ENCODE measurements at regions not wholly inside any gene's neighbourhood (a gene's known extent, or its start where the extent isn't known, plus 50 kb on each side); places are given as distances from the start of the nearest gene placed in this dataset.

- H3K27me3 ChIP-seq (replicated peaks), result no peaks in the 10 kb centered on the region
- no peaks in the 10 kb centered on the region for H3K36me3 ChIP-seq (replicated peaks)
- no peak overlapping the region for H3K4me3 ChIP-seq (ENCODE audit: low read depth, low read length)
- TF ChIP-seq CTCF (IDR thresholded peaks at IDR 0.05; ENCODE audit: low read depth, low read length, missing control alignments), result no peak
- no peak overlapping the region for H3K27ac ChIP-seq
- in situ Hi-C loops (cut with HindIII; ENCODE audit: low pct_ligation_motif_present, low sequenced_read_pairs), result no loop called here
- no peak for DNase-seq
These were observed 648.1 kb downstream of the USP25 start for GRCh38 chr21:16377857-16378256.

DNA sequence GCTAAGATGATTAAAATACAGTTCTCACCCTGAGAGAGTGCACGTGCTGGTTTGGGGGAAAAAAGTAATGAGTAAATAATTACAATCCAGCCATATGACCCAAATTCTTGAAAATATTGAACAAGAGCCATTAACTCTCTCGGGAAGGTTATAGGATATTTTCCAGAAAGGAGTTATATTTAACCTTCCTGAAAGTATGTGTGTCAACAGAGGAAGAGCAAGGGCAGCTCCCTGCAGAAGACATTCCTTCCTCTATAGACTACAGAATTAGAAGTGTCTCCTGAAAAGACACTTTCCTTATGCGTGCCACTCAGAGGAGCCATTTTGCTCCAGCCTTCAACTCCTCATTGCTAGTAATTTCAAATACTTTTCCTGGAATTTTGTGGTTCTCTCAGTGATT is 648.7 kb downstream of the USP25 start:
- H3K36me3 ChIP-seq (replicated peaks), result no peaks in the 10 kb centered on the region
- H3K27me3 ChIP-seq (replicated peaks), result no peaks in the 10 kb centered on the region
- no peak for TF ChIP-seq CTCF (IDR thresholded peaks at IDR 0.05; ENCODE audit: low read depth, low read length, missing control alignments)
- in situ Hi-C loops (cut with HindIII; ENCODE audit: low pct_ligation_motif_present, low sequenced_read_pairs), result no loop called here
- no peak overlapping the region for H3K27ac ChIP-seq
- no peak for DNase-seq
- H3K4me3 ChIP-seq (ENCODE audit: low read depth, low read length), result no peak overlapping the region

GRCh38 chr21:16388291-16388690 is 658.5 kb downstream of the USP25 start:
- H3K27ac ChIP-seq, result no peak overlapping the region
- no peaks in the 10 kb centered on the region for H3K36me3 ChIP-seq (replicated peaks)
- H3K27me3 ChIP-seq (replicated peaks), result no peaks in the 10 kb centered on the region
- no peak for DNase-seq
- in situ Hi-C loops (cut with HindIII; ENCODE audit: low pct_ligation_motif_present, low sequenced_read_pairs), result no loop called here
- H3K4me3 ChIP-seq (ENCODE audit: low read depth, low read length), result no peak overlapping the region
- no peak for TF ChIP-seq CTCF (IDR thresholded peaks at IDR 0.05; ENCODE audit: low read depth, low read length, missing control alignments)

- H3K27ac ChIP-seq, result no peak overlapping the region
- in situ Hi-C loops (cut with HindIII; ENCODE audit: low pct_ligation_motif_present, low sequenced_read_pairs), result no loop called here
- no peak for DNase-seq
- no peak for TF ChIP-seq CTCF (IDR thresholded peaks at IDR 0.05; ENCODE audit: low read depth, low read length, missing control alignments)
- no peaks in the 10 kb centered on the region for H3K27me3 ChIP-seq (replicated peaks)
- no peak overlapping the region for H3K4me3 ChIP-seq (ENCODE audit: low read depth, low read length)
- no peaks in the 10 kb centered on the region for H3K36me3 ChIP-seq (replicated peaks)
These were observed 659.3 kb downstream of the USP25 start for GRCh38 chr21:16388911-16389560.

GRCh38 chr21:16389643-16390042 is 659.9 kb downstream of the USP25 start:
- H3K36me3 ChIP-seq (replicated peaks), result no peaks in the 10 kb centered on the region
- no peak overlapping the region for H3K27ac ChIP-seq
- no peak for TF ChIP-seq CTCF (IDR thresholded peaks at IDR 0.05; ENCODE audit: low read depth, low read length, missing control alignments)
- no peaks in the 10 kb centered on the region for H3K27me3 ChIP-seq (replicated peaks)
- H3K4me3 ChIP-seq (ENCODE audit: low read depth, low read length), result no peak overlapping the region
- in situ Hi-C loops (cut with HindIII; ENCODE audit: low pct_ligation_motif_present, low sequenced_read_pairs), result no loop called here
- no peak for DNase-seq

DNA sequence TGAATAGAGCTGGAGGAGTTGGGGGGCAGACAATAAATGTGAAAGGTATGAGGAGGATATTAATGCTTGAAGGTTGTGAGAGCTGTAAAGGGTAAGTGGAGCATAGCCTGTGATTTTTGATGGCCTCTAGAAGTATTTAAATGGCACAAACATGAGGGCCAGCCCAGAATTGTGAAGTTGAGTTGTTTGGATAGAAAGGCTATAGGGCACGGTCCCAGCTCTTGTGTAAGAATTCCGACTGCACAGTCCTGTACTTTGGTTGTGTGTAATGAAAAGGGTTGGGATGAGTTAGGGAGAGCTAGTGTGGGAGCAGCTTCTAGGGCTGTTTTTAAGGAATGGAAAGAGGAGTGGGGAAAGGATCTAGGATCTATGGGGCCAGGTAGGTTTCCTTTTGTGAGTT is 665.5 kb downstream of the USP25 start:
- DNase-seq, result no peak
- no peak overlapping the region for H3K27ac ChIP-seq
- H3K4me3 ChIP-seq (ENCODE audit: low read depth, low read length), result no peak overlapping the region
- TF ChIP-seq CTCF (IDR thresholded peaks at IDR 0.05; ENCODE audit: low read depth, low read length, missing control alignments), result no peak
- H3K27me3 ChIP-seq (replicated peaks), result no peaks in the 10 kb centered on the region
- H3K36me3 ChIP-seq (replicated peaks), result no peaks in the 10 kb centered on the region
- in situ Hi-C loops (cut with HindIII; ENCODE audit: low pct_ligation_motif_present, low sequenced_read_pairs), result no loop called here
